ENCODE measurements at regions not wholly inside any gene's neighbourhood (a gene's known extent, or its start where the extent isn't known, plus 50 kb on each side); places are given as distances from the start of the nearest gene placed in this dataset.

GRCh38 chr11:98674390-98674789, 346.4 kb upstream of the CNTN5 start:
- no peak for DNase-seq (ENCODE audit: low spot score)
- H3K27me3 ChIP-seq (ENCODE audit: control insufficient read depth in 4 of 4, insufficient read depth in 4 of 4, low read length in 3 of 4), result no peaks in the 10 kb centered on the region
- H3K27ac ChIP-seq (ENCODE audit: low read depth in 1 of 2, low read length in 2 of 2), result no peak overlapping the region
- H3K9me3 ChIP-seq (ENCODE audit: control insufficient read depth in 4 of 4, low read length in 3 of 4), result no peaks in the 10 kb centered on the region
- H3K9ac ChIP-seq (ENCODE audit: low read depth in 1 of 2, low read length in 2 of 2), result no peak overlapping the region
- H3K36me3 ChIP-seq (ENCODE audit: control insufficient read depth in 4 of 4, insufficient read depth in 3 of 4, low read depth in 1 of 4, low read length in 3 of 4), result no peaks in the 10 kb centered on the region
- H3K4me3 ChIP-seq (ENCODE audit: low read depth in 1 of 3, low read length in 3 of 3), result no peak overlapping the region
- H3K4me1 ChIP-seq (ENCODE audit: control insufficient read depth in 4 of 4, insufficient read depth in 4 of 4, low read length in 3 of 4), result no peaks in the 10 kb centered on the region
- 75% methylated on average over 2 of the region's 2 CpGs for WGBS
- TF ChIP-seq JUND (IDR thresholded peaks at IDR 0.05) (no peak), GABPA (IDR thresholded peaks at IDR 0.05 in 1 of 2, conservative IDR thresholded peaks at IDR 0.05 in 1 of 2) (no peak), MAX (IDR thresholded peaks at IDR 0.05) (no peak), FOXA1 (IDR thresholded peaks at IDR 0.05) (no peak), FOXA2 (IDR thresholded peaks at IDR 0.05) (no peak)

GRCh38 chr11:98679673-98680072, 341.1 kb upstream of the CNTN5 start:
- H3K9me3 ChIP-seq (ENCODE audit: control insufficient read depth in 4 of 4, low read length in 3 of 4), result no peaks in the 10 kb centered on the region
- no peak for TF ChIP-seq CTCF (IDR thresholded peaks at IDR 0.05; ENCODE audit: low read depth, low read length, missing input control)
- TF ChIP-seq RAD21 (IDR thresholded peaks at IDR 0.05), result no peak
- no peak for TF ChIP-seq TAF1 (conservative IDR thresholded peaks at IDR 0.05)
- no peak for TF ChIP-seq MAX (IDR thresholded peaks at IDR 0.05)
- TF ChIP-seq RXRA (IDR thresholded peaks at IDR 0.05), result no peak
- TF ChIP-seq FOXA1 (IDR thresholded peaks at IDR 0.05), result no peak
- TF ChIP-seq YY1 (IDR thresholded peaks at IDR 0.05), result no peak
- no peak for TF ChIP-seq NR2F2 (IDR thresholded peaks at IDR 0.05)
- H3K27me3 ChIP-seq (ENCODE audit: control insufficient read depth in 4 of 4, insufficient read depth in 4 of 4, low read length in 3 of 4), result peaks cover 0 to 3% (median 0%) of the 10 kb centered on the region in 4 donors
- no peak overlapping the region for H3K9ac ChIP-seq (ENCODE audit: low read depth in 1 of 2, low read length in 2 of 2)
- no peaks in the 10 kb centered on the region for H3K4me1 ChIP-seq (ENCODE audit: control insufficient read depth in 4 of 4, insufficient read depth in 4 of 4, low read length in 3 of 4)
- no peak overlapping the region for H3K4me3 ChIP-seq (ENCODE audit: low read depth in 1 of 3, low read length in 3 of 3)
- WGBS, result 60% methylated on average over 1 of the region's 1 CpG
- DNase-seq (ENCODE audit: low spot score), result no peak
- H3K36me3 ChIP-seq (ENCODE audit: control insufficient read depth in 4 of 4, insufficient read depth in 3 of 4, low read depth in 1 of 4, low read length in 3 of 4), result no peaks in the 10 kb centered on the region
- no peak overlapping the region for H3K27ac ChIP-seq (ENCODE audit: low read depth in 1 of 2, low read length in 2 of 2)

GRCh38 chr11:98701541-98701940, 319.2 kb upstream of the CNTN5 start:
- Histone ChIP-seq H3K9me3 (ENCODE audit: control insufficient read depth in 4 of 4, low read length in 3 of 4) (no peaks in the 10 kb centered on the region), H3K27me3 (ENCODE audit: control insufficient read depth in 4 of 4, insufficient read depth in 4 of 4, low read length in 3 of 4) (no peaks in the 10 kb centered on the region), H3K27ac (ENCODE audit: low read depth in 1 of 2, low read length in 2 of 2) (no peak overlapping the region), H3K4me3 (ENCODE audit: low read depth in 1 of 3, low read length in 3 of 3) (no peak overlapping the region), H3K9ac (ENCODE audit: low read depth in 1 of 2, low read length in 2 of 2) (no peak overlapping the region), H3K4me1 (ENCODE audit: control insufficient read depth in 4 of 4, insufficient read depth in 4 of 4, low read length in 3 of 4) (no peaks in the 10 kb centered on the region), H3K36me3 (ENCODE audit: control insufficient read depth in 4 of 4, insufficient read depth in 3 of 4, low read depth in 1 of 4, low read length in 3 of 4) (no peaks in the 10 kb centered on the region)
- 78% methylated on average over 1 of the region's 1 CpG for WGBS
- TF ChIP-seq ZBTB33 (IDR thresholded peaks at IDR 0.05), result no peak
- TF ChIP-seq ATF3 (IDR thresholded peaks at IDR 0.05), result no peak
- TF ChIP-seq FOXA1 (IDR thresholded peaks at IDR 0.05), result no peak
- TF ChIP-seq SP1 (IDR thresholded peaks at IDR 0.05), result no peak
- TF ChIP-seq HNF4A (conservative IDR thresholded peaks at IDR 0.05), result no peak
- no peak for TF ChIP-seq EGR1 (IDR thresholded peaks at IDR 0.05; ENCODE audit: low read depth in 2 of 2)
- no peak for TF ChIP-seq RAD21 (IDR thresholded peaks at IDR 0.05)
- no peak for TF ChIP-seq CTCF (IDR thresholded peaks at IDR 0.05; ENCODE audit: low read depth, low read length, missing input control)
- TF ChIP-seq REST (IDR thresholded peaks at IDR 0.05), result no peak
- no peak for TF ChIP-seq TAF1 (conservative IDR thresholded peaks at IDR 0.05)
- no peak for TF ChIP-seq MAX (IDR thresholded peaks at IDR 0.05)
- no peak for TF ChIP-seq JUND (IDR thresholded peaks at IDR 0.05)
- no peak for TF ChIP-seq NR2F2 (IDR thresholded peaks at IDR 0.05)
- TF ChIP-seq GABPA (IDR thresholded peaks at IDR 0.05 in 1 of 2, conservative IDR thresholded peaks at IDR 0.05 in 1 of 2), result no peak
- DNase-seq (ENCODE audit: low spot score), result no peak
